GM23338 (cell line): ENCODE measurements at regions not wholly inside any gene's neighbourhood (a gene's known extent, or its start where the extent isn't known, plus 50 kb on each side); places are given as distances from the start of the nearest gene placed in this dataset.

Experiments used
- CREB1 ChIP-seq: fragments of 250-450 bp; sonication (Bioruptor Pico); IDR thresholded peaks from 2 replicates; pipeline ENCODE4 v1.5.0; 2020; ENCODE audit warnings: low read depth, mild to moderate bottlenecking, moderate library complexity
- EZH2 ChIP-seq: fragments of 200-600 bp; sonication (generic); IDR thresholded peaks from one replicate; pipeline ENCODE4 v1.8.0; 2017; ENCODE audit warnings: antibody characterized with exemption, mild to moderate bottlenecking, low read depth; ENCODE audit not compliant: unreplicated experiment
- EZH2phosphoT487 ChIP-seq: fragments of 200-600 bp; sonication (generic); IDR thresholded peaks from one replicate; pipeline ENCODE4 v1.8.1; 2018; ENCODE audit warnings: antibody characterized with exemption; ENCODE audit not compliant: unreplicated experiment
- JUNB ChIP-seq: IDR thresholded peaks from one replicate; pipeline ENCODE4 v1.6.1; 2016; ENCODE audit warnings: antibody characterized with exemption; ENCODE audit not compliant: unreplicated experiment
- NANOG ChIP-seq: IDR thresholded peaks from 2 replicates; pipeline ENCODE4 v1.6.1; 2016; ENCODE audit warnings: antibody characterized with exemption, borderline replicate concordance
- POLR2AphosphoS5 ChIP-seq: IDR thresholded peaks from 2 replicates; pipeline ENCODE4 v1.6.1; 2016; ENCODE audit warnings: antibody characterized with exemption, low read depth
- STAT1 ChIP-seq: IDR thresholded peaks from one replicate; pipeline ENCODE4 v1.6.1; 2016; ENCODE audit warnings: antibody characterized with exemption; ENCODE audit not compliant: unreplicated experiment
- ZNF114 ChIP-seq: fragments of 250-450 bp; sonication (Bioruptor Pico); IDR thresholded peaks from 2 replicates; pipeline ENCODE4 v1.5.0; 2020; ENCODE audit warnings: mild to moderate bottlenecking, moderate library complexity
- ZNF331 ChIP-seq: fragments of 250-450 bp; sonication (Bioruptor Pico); IDR thresholded peaks from 2 replicates; pipeline ENCODE4 v1.5.0; 2020; ENCODE audit warnings: low read depth, mild to moderate bottlenecking, moderate library complexity
- TF ChIP-seq, protein P1 (sequence below), 2 experiments: fragments of 200-600 bp in 1 of 2; sonication (generic) in 1 of 2; conservative IDR thresholded peaks; 2 replicates each; pipeline versions ENCODE4 v1.5.1 to v1.6.1; 2016 to 2017; ENCODE audit warnings: antibody characterized with exemption in 2 of 2, low read depth in 2 of 2, mild to moderate bottlenecking in 2 of 2, moderate library complexity in 1 of 2
- TF ChIP-seq, protein P2 (sequence below): IDR thresholded peaks from 2 replicates; pipeline ENCODE4 v1.6.1; 2016; ENCODE audit warnings: antibody characterized with exemption
- TF ChIP-seq, protein P3 (sequence below): IDR thresholded peaks from one replicate; pipeline ENCODE4 v1.6.1; 2018; ENCODE audit warnings: antibody characterized with exemption; ENCODE audit not compliant: unreplicated experiment
- TF ChIP-seq, protein P4 (sequence below): fragments of 250-450 bp; sonication (Bioruptor Pico); IDR thresholded peaks from 2 replicates; pipeline ENCODE4 v1.5.0; 2020; ENCODE audit warnings: mild to moderate bottlenecking, moderate library complexity

DNA sequence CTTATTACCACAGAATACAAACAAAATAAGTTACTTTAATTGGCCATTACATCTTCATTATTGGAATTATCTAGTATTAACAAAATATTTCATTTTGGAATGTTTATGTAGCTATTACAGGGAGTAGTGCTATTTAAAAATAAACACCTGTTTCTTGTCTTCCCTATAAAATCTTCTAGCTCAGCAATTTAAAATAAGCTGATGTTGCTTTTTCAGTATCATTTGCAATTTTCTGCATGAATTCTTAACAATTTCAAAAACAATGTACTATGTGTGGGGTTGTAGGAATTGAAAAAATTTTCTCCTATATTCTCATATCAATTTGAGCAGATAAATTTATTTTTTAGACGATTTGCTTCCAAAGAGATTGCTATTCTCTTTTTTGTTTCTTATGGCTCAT lies 1251.3 kb upstream of the CRIM1 start:
- TF ChIP-seq EZH2 (no peak), POLR2AphosphoS5 (no peak), STAT1 (no peak), EZH2phosphoT487 (no peak), CREB1 (CRISPR knock-in tag) (no peak), JUNB (no peak), NANOG (no peak), ZNF331 (CRISPR knock-in tag) (no peak), ZNF114 (CRISPR knock-in tag) (no peak)
- TF ChIP-seq, protein P1, sequence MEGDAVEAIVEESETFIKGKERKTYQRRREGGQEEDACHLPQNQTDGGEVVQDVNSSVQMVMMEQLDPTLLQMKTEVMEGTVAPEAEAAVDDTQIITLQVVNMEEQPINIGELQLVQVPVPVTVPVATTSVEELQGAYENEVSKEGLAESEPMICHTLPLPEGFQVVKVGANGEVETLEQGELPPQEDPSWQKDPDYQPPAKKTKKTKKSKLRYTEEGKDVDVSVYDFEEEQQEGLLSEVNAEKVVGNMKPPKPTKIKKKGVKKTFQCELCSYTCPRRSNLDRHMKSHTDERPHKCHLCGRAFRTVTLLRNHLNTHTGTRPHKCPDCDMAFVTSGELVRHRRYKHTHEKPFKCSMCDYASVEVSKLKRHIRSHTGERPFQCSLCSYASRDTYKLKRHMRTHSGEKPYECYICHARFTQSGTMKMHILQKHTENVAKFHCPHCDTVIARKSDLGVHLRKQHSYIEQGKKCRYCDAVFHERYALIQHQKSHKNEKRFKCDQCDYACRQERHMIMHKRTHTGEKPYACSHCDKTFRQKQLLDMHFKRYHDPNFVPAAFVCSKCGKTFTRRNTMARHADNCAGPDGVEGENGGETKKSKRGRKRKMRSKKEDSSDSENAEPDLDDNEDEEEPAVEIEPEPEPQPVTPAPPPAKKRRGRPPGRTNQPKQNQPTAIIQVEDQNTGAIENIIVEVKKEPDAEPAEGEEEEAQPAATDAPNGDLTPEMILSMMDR (conservative IDR thresholded peaks at IDR 0.05; ENCODE audit: low read depth in 2 of 2): no peak
- TF ChIP-seq, protein P2, sequence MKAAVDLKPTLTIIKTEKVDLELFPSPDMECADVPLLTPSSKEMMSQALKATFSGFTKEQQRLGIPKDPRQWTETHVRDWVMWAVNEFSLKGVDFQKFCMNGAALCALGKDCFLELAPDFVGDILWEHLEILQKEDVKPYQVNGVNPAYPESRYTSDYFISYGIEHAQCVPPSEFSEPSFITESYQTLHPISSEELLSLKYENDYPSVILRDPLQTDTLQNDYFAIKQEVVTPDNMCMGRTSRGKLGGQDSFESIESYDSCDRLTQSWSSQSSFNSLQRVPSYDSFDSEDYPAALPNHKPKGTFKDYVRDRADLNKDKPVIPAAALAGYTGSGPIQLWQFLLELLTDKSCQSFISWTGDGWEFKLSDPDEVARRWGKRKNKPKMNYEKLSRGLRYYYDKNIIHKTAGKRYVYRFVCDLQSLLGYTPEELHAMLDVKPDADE: no peak
- TF ChIP-seq, protein P3, sequence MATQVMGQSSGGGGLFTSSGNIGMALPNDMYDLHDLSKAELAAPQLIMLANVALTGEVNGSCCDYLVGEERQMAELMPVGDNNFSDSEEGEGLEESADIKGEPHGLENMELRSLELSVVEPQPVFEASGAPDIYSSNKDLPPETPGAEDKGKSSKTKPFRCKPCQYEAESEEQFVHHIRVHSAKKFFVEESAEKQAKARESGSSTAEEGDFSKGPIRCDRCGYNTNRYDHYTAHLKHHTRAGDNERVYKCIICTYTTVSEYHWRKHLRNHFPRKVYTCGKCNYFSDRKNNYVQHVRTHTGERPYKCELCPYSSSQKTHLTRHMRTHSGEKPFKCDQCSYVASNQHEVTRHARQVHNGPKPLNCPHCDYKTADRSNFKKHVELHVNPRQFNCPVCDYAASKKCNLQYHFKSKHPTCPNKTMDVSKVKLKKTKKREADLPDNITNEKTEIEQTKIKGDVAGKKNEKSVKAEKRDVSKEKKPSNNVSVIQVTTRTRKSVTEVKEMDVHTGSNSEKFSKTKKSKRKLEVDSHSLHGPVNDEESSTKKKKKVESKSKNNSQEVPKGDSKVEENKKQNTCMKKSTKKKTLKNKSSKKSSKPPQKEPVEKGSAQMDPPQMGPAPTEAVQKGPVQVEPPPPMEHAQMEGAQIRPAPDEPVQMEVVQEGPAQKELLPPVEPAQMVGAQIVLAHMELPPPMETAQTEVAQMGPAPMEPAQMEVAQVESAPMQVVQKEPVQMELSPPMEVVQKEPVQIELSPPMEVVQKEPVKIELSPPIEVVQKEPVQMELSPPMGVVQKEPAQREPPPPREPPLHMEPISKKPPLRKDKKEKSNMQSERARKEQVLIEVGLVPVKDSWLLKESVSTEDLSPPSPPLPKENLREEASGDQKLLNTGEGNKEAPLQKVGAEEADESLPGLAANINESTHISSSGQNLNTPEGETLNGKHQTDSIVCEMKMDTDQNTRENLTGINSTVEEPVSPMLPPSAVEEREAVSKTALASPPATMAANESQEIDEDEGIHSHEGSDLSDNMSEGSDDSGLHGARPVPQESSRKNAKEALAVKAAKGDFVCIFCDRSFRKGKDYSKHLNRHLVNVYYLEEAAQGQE: no peak
- TF ChIP-seq, protein P4, sequence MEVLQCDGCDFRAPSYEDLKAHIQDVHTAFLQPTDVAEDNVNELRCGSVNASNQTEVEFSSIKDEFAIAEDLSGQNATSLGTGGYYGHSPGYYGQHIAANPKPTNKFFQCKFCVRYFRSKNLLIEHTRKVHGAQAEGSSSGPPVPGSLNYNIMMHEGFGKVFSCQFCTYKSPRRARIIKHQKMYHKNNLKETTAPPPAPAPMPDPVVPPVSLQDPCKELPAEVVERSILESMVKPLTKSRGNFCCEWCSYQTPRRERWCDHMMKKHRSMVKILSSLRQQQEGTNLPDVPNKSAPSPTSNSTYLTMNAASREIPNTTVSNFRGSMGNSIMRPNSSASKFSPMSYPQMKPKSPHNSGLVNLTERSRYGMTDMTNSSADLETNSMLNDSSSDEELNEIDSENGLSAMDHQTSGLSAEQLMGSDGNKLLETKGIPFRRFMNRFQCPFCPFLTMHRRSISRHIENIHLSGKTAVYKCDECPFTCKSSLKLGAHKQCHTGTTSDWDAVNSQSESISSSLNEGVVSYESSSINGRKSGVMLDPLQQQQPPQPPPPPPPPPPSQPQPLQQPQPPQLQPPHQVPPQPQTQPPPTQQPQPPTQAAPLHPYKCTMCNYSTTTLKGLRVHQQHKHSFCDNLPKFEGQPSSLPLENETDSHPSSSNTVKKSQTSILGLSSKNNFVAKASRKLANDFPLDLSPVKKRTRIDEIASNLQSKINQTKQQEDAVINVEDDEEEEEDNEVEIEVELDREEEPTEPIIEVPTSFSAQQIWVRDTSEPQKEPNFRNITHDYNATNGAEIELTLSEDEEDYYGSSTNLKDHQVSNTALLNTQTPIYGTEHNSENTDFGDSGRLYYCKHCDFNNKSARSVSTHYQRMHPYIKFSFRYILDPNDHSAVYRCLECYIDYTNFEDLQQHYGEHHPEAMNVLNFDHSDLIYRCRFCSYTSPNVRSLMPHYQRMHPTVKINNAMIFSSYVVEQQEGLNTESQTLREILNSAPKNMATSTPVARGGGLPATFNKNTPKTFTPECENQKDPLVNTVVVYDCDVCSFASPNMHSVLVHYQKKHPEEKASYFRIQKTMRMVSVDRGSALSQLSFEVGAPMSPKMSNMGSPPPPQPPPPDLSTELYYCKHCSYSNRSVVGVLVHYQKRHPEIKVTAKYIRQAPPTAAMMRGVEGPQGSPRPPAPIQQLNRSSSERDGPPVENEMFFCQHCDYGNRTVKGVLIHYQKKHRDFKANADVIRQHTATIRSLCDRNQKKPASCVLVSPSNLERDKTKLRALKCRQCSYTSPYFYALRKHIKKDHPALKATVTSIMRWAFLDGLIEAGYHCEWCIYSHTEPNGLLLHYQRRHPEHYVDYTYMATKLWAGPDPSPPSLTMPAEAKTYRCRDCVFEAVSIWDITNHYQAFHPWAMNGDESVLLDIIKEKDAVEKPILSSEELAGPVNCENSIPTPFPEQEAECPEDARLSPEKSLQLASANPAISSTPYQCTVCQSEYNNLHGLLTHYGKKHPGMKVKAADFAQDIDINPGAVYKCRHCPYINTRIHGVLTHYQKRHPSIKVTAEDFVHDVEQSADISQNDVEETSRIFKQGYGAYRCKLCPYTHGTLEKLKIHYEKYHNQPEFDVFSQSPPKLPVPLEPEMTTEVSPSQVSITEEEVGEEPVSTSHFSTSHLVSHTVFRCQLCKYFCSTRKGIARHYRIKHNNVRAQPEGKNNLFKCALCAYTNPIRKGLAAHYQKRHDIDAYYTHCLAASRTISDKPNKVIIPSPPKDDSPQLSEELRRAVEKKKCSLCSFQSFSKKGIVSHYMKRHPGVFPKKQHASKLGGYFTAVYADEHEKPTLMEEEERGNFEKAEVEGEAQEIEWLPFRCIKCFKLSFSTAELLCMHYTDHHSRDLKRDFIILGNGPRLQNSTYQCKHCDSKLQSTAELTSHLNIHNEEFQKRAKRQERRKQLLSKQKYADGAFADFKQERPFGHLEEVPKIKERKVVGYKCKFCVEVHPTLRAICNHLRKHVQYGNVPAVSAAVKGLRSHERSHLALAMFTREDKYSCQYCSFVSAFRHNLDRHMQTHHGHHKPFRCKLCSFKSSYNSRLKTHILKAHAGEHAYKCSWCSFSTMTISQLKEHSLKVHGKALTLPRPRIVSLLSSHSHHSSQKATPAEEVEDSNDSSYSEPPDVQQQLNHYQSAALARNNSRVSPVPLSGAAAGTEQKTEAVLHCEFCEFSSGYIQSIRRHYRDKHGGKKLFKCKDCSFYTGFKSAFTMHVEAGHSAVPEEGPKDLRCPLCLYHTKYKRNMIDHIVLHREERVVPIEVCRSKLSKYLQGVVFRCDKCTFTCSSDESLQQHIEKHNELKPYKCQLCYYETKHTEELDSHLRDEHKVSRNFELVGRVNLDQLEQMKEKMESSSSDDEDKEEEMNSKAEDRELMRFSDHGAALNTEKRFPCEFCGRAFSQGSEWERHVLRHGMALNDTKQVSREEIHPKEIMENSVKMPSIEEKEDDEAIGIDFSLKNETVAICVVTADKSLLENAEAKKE: no peak
